HG03378 (cell line): ENCODE measurements at regions not wholly inside any gene's neighbourhood (a gene's known extent, or its start where the extent isn't known, plus 50 kb on each side); places are given as distances from the start of the nearest gene placed in this dataset.
"Not testable (repeated sequence)": the region's sequence is repeated elsewhere in the genome, so short reads cannot be mapped to it uniquely, and the experiment has no call there.

Experiments
- ATAC-seq: cut with Tn5 transposase; IDR thresholded peaks from one replicate; pipeline ENCODE4 v1.9.1; 2021; ENCODE audit warnings: mild to moderate bottlenecking, moderate library complexity; ENCODE audit not compliant: unreplicated experiment

- no peak for ATAC-seq
These were observed 274.4 kb upstream of the CCDC179 start for GRCh38 chr11:23134627-23135026.

GRCh38 chr11:23138761-23139160 lies 278.5 kb upstream of the CCDC179 start:
- ATAC-seq: no peak

GRCh38 chr11:23143022-23143421 lies 282.7 kb upstream of the CCDC179 start:
- ATAC-seq: no peak

GRCh38 chr11:23151819-23152218 lies 291.5 kb upstream of the CCDC179 start:
- no peak for ATAC-seq

- no peak for ATAC-seq
These were observed 295.2 kb upstream of the CCDC179 start for GRCh38 chr11:23155503-23155902.

GRCh38 chr11:23164022-23164421 lies 303.7 kb upstream of the CCDC179 start:
- no peak for ATAC-seq

GRCh38 chr11:23166376-23166775 lies 306.1 kb upstream of the CCDC179 start:
- ATAC-seq: no peak

- ATAC-seq: no peak
These were observed 319.3 kb upstream of the CCDC179 start for GRCh38 chr11:23179609-23180008.

GRCh38 chr11:23181022-23181807 lies 320.9 kb upstream of the CCDC179 start:
- ATAC-seq: no peak

GRCh38 chr11:23192256-23192655 lies 332.0 kb upstream of the CCDC179 start:
- no peak for ATAC-seq

GRCh38 chr11:23201936-23202522 lies 341.8 kb upstream of the CCDC179 start:
- ATAC-seq: no peak

- ATAC-seq: no peak
These were observed 342.3 kb upstream of the CCDC179 start for GRCh38 chr11:23202611-23203010.

GRCh38 chr11:23205156-23205871 lies 345.0 kb upstream of the CCDC179 start:
- no peak for ATAC-seq

GRCh38 chr11:23206741-23207336 lies 346.6 kb upstream of the CCDC179 start:
- ATAC-seq: no peak

- ATAC-seq: no peak
These were observed 350.9 kb upstream of the CCDC179 start for GRCh38 chr11:23211221-23211620.

GRCh38 chr11:23212807-23213206 lies 352.5 kb upstream of the CCDC179 start:
- no peak for ATAC-seq

- no peak for ATAC-seq
These were observed 356.8 kb upstream of the CCDC179 start for GRCh38 chr11:23217072-23217471.

- not testable (repeated sequence) for ATAC-seq
These were observed 359.8 kb upstream of the CCDC179 start for GRCh38 chr11:23220086-23220485.

GRCh38 chr11:23221366-23221765 lies 361.1 kb upstream of the CCDC179 start:
- ATAC-seq: no peak

- no peak for ATAC-seq
These were observed 366.2 kb upstream of the CCDC179 start for GRCh38 chr11:23226331-23227077.

GRCh38 chr11:23227078-23227445 lies 366.8 kb upstream of the CCDC179 start:
- ATAC-seq: no peak
